ENCODE measurements at regions not wholly inside any gene's neighbourhood (a gene's known extent, or its start where the extent isn't known, plus 50 kb on each side); places are given as distances from the start of the nearest gene placed in this dataset.

DNA sequence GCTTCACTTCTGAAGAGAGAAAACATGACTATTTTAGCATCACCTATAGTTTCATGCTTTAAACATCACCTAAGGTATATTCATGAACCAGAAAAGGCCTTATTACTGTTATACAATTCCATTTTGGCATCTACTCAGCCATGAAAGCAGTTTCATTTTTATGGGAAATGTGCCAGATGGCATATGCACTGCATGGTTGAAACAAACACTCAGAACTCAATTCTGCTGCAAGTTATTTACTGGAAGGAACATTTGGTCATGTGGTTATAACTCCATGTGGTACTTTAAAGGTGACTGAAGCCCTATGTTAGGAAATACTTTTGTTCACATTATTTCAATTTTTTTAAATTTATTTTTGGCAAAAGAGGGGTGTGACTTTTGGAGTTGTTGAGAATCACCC, 287.5 kb upstream of the CRIM1 start:
- in situ Hi-C loops (cut with MboI; ENCODE audit: low sequenced_read_pairs) = no loop called here

DNA sequence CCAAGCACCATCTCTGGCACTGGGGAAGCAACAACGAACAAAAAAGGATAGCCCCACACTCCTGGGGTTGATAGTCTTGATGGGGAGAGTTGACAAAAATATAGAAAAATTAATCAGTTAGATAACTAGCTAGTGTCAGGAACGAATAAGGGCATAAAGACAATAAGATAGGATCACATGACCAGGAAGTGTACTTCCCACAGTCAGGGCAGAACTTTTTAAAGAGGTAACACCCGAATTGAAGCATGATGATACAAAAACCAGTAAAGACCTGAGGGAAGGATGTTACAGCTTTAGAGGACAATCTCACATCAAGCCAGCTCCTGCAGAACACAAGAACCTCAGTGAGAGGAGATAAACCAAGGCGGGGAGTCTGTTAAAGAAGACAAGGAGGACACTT, 295.4 kb upstream of the CRIM1 start:
- in situ Hi-C loops (cut with MboI; ENCODE audit: low sequenced_read_pairs) = no loop called here

DNA sequence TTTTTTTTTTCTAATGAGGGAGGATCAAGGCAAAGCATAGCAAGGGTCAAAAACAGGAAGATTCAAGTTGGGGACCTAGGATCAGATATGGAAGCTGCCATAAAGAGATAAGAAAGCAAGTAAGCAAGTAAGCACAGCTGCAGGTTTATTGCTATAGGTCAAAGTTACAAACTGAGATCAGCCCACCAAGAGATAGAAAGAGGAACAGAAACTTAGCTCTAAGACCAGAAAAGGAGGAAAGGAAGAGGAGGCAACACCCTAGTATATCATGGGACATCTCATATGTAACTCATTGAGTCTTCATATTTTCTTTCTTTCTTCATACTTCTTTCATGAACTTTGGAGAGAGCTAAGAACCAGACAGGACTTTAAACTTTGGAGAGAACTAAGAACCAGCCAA, 295.9 kb upstream of the CRIM1 start:
- in situ Hi-C loops (cut with MboI; ENCODE audit: low sequenced_read_pairs) = no loop called here

DNA sequence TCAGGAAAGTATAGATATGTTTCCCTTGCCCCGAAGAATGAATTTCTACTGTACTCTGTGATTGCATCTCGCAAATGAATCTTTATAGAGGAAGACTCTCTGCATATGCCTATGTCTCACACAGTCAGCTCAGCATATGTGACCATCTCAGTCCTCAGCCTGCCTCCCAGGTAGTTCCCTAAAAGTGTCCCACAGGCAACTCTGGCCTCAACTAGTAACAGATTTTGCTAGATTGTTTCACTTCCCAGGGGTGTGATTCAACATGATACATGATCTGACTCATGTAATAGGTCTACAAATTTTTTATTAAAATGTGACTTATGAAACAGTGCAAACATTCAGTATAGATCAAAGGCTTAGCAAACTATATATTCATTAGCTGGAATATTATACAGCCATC, 296.6 kb upstream of the CRIM1 start:
- in situ Hi-C loops (cut with MboI; ENCODE audit: low sequenced_read_pairs) = no loop called here

DNA sequence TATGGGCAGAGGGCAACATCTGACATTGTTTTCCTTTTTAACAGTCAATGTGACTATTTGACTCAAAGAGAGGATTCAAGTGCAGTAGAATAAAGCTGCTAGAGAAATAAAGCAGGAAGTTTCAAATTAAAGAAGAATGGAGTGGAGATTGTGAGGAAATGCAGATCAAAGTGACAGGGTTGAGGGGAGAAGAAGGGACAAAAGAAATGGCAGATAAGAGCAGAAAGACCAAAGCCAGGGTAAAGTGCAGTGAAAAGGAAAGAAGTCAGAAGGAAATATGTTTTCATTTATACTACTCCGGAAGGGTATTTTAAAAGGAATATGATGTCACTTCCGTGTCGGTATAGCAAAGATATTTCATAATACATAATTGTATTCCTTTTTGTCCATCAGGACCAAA, 297.5 kb upstream of the CRIM1 start:
- in situ Hi-C loops (cut with MboI; ENCODE audit: low sequenced_read_pairs) = no loop called here

DNA sequence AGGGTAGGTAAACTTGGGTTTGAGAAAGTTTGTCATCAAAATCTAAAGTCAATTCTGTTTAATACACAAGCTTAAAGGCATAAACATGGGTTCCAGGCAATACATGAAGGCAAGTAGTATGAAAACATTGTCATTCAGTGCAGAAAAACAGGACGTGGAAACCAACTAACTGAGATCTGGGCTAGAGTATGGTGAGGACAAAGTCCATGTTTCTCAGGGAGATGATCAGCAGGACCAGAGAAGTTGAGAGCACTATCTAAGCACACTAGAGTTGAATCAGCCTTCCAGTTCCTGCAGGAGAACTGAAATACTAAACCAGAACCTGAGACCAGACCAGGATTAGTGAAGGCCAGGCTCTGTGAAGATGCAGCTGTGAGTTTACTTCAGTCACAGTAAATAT, 302.8 kb upstream of the CRIM1 start:
- in situ Hi-C loops (cut with MboI; ENCODE audit: low sequenced_read_pairs) = no loop called here

DNA sequence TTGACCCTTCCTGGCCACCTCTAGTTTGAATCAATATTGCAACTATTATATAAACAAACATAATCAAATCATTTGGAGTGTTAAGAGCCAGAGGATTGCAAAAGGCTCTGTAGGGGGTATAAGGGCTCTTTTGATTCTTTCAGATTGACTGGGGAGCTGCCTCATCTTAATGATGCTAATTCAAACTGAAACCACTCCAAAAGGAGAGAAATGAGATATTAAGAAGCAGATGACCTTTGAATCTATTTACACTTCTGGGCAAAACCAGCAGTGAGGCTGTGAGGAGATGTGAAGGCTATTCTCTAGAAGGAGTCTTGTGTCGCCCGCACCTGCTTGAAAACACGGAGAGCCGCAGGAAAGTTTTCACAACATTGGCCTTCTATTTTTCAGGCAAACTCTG, 311.2 kb upstream of the CRIM1 start:
- in situ Hi-C loops (cut with MboI; ENCODE audit: low sequenced_read_pairs) = no loop called here

DNA sequence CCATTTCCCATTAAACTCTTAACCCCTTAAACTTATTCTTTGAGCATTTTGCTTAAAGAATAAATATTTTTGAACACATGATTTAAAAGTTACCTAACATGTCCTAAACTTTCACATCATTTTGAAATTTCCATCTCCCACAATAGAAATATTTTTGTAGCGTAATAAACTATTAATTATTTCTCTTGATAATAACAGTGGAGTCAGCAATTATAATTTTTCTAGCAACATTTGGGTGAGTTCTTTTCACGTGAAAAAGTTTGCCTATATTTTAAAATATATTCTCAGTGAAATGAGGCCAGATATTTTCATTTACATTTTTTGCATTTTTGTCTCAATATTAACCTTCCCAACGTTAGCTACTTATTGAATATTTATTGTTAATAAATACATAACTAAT, 320.4 kb upstream of the CRIM1 start:
- in situ Hi-C loops (cut with MboI; ENCODE audit: low sequenced_read_pairs) = no loop called here

DNA sequence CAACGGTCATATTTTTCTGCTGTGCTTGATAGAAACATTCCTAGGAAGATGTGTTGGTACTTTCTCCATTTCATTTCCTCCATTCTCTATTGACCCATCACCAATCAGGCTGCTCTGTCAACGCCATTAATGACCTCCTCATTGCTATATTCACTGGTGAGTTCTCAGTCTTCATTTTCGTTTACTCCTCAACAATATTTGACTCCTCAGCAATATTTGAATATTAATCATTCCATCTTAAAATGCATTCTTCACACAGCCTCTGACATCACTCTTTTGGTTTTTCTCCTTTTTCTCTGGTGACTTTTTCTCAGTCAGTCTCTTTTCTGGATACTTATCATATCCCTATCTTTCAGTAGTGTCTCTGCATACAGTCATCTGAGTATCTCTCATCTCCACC, 323.5 kb upstream of the CRIM1 start:
- in situ Hi-C loops (cut with MboI; ENCODE audit: low sequenced_read_pairs) = no loop called here

DNA sequence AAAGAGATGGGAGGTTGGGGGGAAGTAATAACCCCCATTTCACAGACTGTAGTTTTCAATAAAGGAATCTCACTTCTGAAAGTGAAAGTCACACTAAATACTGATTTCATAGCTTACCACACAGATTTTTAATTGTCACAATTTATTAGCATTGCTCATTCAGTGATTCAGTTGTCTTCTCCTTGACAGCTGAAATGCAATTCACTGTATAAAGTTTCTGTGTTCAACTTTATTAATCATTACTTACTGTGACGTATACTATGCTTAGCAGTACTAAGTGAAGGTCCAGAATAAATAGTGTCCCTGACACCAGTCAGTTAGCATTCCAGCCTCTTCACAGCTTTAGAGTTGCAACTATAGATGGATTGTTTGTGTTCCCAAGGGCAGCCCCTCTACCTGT, 324.1 kb upstream of the CRIM1 start:
- in situ Hi-C loops (cut with MboI; ENCODE audit: low sequenced_read_pairs) = no loop called here

DNA sequence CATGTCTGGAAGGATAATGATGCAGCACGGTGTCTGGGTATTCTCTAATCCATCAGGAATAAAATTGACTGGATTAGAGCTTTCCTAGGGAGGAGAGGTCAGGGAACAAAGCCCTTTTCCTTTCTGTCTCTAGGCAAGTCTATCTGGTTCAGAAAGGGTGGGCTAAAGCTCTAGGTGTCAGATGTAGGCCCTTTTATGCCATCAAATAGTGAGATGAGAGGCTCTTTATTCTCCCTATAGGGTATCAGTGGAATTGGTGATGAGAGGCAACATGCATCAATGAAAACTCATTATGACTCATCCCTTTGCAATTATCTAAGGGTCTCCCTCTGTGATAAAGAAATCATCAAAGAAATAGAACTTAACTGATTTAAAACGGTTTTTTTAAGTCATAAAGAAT, 328.0 kb upstream of the CRIM1 start:
- in situ Hi-C loops (cut with MboI; ENCODE audit: low sequenced_read_pairs) = no loop called here

DNA sequence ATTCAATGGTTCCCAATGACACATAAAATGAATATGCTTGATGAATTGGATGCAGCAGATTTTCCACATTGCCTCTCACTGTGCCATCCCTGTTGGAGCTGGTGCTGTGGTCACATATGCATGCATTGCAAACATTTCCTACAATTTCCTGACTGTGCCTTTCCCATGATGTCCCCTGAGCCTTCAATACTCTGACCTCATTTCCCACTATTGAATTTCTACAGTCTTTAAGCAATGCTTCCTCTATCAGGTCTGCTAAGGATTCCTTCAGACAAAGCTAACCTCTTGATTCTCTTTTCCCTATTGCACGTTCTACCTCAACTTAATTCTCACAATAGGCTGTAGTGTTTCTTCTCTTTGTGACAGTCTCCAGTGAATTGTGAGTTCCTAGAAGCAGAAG, 342.5 kb upstream of the CRIM1 start:
- in situ Hi-C loops (cut with MboI; ENCODE audit: low sequenced_read_pairs) = no loop called here

DNA sequence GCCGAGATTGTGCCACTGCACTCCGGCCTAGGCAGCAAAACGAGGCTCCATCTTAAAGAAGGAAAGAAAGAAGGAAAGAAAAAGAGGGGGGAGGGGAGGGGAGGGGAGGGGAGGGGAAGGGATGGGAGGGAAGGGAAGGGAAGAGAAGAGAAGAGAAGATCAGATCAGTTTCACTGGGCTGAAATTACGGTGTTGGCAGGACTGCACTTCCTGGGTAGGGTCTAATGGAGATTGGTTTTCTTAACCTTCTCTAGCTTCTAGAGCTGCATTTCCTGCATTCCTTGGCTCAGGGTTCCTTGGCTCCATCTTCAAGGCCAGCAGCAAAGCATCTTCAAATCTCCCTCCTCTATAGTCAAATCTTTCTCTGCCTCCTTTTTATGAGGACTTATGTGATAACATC, 349.1 kb upstream of the CRIM1 start:
- in situ Hi-C loops (cut with MboI; ENCODE audit: low sequenced_read_pairs) = no loop called here

DNA sequence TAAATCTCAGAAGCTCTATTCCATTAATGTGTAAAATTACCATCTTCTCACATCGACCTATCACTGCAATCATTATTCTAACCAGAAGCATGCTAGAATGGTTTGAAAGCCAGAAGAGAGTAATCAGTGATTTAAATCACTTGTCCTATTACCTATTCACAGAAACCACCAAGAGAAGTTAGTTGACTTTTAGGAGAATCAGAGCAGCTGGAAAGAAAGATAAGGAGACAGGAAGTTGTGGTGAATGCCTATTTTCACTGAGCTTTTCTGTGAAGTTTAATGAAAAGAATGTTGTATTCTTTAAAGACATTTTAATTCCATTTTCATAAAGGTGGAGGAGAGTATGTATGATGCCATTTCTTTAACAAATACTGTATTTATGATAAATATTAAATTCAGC, 352.6 kb upstream of the CRIM1 start:
- in situ Hi-C loops (cut with MboI; ENCODE audit: low sequenced_read_pairs) = no loop called here

DNA sequence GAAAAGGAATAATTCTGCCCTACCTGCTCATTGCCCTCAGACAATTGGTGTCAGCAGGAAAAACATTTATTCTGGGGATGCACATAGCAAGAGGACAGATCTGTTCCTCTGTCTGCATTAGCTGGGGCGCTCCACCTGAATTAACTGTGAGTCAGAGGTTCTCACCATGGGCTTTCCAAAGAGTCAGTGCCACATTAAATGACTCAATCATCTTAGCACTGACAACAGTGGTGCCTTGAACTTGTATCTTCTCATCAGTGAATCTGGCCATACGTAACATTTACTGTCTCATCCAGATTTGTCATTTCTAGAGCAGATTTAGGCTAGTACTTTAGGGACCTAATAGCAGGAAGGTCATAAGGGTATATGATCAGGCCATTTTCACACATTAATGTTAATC, 358.1 kb upstream of the CRIM1 start:
- in situ Hi-C loops (cut with MboI; ENCODE audit: low sequenced_read_pairs) = no loop called here

DNA sequence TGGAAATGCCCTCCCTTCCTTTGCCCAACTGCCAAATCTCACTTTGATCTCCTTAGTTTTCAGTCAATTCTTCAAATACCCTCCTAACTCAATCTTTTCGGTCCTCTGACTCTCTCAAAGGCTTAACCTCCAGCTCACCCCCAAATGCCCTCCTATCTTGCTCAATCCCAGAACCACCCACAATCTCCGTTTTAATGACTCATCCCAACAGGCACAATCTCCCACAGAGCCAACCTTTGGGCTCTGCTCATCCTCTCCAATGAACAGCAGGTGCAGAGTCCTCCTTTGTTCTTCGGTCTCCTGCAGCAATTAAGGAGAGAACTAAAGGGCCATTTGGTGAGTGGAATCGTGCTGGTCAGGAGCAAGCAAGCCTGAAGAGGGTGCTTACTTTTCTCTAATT, 366.1 kb upstream of the CRIM1 start:
- in situ Hi-C loops (cut with MboI; ENCODE audit: low sequenced_read_pairs) = no loop called here

DNA sequence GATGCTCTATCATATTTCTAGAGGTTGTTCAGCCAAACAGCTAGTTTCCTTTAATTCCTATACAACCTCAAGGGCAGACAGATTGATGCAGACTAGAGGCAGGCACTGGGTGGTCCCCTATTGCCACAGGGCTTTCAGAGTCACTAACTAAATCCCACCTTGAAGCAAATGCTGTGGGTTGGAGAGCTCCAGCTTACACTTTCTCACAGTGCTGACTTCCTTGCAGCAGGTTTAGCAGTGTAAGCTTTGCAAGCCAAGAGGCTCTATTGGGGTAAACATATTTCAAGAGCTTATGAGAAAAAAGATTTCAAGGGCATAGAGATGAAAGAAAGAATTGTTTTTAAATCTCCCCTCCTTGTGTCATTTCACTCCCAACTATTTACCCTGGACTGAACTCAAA, 366.5 kb upstream of the CRIM1 start:
- in situ Hi-C loops (cut with MboI; ENCODE audit: low sequenced_read_pairs) = no loop called here

DNA sequence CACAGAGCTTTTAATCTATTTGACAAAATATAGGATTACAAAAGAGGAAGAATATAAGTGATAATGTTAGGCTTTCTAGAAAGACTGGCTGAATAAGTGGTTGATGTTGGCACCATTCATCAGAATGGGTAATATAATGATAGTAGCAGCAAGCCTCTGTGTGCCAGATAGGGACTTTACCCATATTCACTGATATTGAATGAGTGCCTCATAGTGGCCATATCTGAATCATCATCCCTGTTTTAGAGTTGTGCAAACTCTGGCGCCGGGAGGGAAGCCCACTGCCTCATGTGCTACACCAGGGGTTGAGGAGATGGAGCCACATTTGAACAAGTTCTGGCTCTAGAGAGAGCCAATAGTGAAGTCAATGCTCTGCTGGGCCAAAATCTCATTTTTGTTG, 368.7 kb upstream of the CRIM1 start:
- in situ Hi-C loops (cut with MboI; ENCODE audit: low sequenced_read_pairs) = no loop called here

DNA sequence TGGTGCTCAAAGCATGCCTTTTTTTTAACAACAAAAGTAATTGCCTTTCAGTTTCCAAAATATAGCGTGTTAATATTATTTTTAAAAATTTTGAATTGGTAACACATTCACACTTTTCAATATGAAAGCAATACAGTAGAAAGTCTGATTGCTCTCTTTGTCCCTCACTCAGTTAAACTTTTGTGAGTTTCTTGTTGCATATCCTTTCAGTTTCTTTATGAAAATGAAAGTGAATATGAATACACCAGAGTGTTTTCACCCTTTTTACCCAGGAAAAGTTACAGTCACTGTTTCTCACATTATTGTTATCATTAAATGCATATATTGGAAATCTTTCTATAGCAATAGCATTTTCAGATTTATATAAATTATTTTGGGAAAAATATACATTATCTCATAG, 377.4 kb upstream of the CRIM1 start:
- in situ Hi-C loops (cut with MboI; ENCODE audit: low sequenced_read_pairs) = no loop called here

DNA sequence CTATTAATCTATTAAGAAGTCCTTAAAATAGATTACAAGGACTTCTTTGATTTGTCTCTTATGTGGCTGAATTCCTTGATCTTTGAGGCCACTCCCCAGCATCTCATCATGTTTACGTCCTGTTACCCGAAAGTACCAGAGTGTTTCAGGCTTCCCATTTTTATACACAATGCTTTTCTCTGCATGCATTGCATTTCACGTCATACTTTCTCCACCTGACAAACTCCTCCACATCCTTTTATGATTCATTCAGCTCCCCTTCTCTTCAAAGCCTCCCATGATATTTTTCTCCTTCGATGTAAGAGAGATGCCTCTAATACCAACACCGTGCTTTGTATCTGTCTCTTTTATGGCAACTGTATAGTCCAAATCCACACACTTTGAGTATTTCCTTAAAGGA, 379.0 kb upstream of the CRIM1 start:
- in situ Hi-C loops (cut with MboI; ENCODE audit: low sequenced_read_pairs) = no loop called here

DNA sequence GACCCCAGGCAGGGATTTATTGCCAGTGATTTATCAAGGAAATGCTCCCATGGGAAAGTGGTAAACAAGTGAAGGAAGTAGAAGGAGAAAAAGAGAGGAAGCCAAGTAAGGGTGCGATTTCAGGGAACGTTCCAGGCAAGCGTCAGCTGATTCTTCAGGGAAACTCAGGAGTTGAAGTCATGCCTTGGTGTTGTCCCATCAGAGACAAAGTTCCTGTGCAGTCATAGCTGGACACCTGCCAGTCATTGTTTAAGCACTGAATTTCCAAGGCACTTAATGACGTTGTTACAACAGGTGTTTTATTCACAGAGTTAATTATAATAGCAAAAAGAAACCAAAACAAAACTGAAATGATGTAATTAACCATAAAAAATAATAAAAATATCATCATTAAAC, 381.8 kb upstream of the CRIM1 start:
- in situ Hi-C loops (cut with MboI; ENCODE audit: low sequenced_read_pairs) = loop anchor here (25.0 kb wide), 1 partner anchor 364 kb away; no protein-coding TSS in a partner anchor

DNA sequence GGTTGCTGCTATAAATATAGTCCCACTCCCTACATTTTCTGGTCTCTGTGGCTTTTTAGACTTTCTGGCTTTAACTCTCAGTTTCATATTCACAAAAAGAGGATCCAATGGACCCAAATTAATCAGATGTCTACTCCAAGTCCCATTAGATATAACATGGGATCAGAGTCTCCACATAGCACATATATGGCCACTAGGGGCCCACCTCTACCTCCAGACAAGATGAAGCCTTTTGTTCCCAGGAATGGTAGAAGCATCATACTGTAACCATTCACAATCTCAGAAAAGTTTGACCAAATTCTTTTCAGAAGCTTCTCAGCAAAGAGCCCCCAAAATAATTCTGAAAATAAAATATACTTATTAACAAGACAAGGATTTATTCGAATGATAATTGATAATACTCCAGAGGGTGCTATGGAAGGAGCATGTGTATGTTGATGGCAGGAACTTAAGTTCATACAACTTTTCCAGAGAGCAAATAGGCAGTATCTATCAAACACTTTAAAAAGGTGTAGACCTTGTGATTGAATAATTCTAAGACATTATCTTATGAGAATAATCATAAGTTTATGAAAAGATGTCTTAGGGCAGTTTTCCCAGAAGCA, 382.3 kb upstream of the CRIM1 start:
- in situ Hi-C loops (cut with MboI; ENCODE audit: low sequenced_read_pairs) = loop anchor here (25.0 kb wide), 1 partner anchor 364 kb away; no protein-coding TSS in a partner anchor

DNA sequence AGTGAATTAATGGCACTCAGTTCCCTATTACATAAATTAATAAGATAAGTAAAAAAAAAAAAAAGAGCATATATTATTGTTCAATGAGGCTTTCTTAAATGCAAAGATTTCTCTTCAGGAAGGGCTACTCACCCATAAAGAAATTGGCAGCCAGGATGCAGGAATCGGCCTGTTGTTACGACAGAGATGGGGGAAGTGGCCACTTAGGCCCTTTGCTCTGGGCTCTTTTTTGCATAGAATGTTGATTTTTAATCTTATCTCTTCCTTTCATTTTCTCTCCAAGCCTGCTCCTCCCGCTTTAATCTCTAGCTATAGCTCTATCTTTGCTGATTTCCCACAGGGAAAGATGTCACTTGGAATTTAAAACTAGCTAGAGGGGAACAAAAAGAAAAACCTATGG, 391.8 kb upstream of the CRIM1 start:
- in situ Hi-C loops (cut with MboI; ENCODE audit: low sequenced_read_pairs) = loop anchor here (25.0 kb wide), 1 partner anchor 373 kb away; no protein-coding TSS in a partner anchor
